ENCODE measurements at regions not wholly inside any gene's neighbourhood (a gene's known extent, or its start where the extent isn't known, plus 50 kb on each side); places are given as distances from the start of the nearest gene placed in this dataset.
A peak's percentile ranks its signal among the peaks of the same experiment; 100 is the strongest.
"Not testable (repeated sequence)": the region's sequence is repeated elsewhere in the genome, so short reads cannot be mapped to it uniquely, and the experiment has no call there.

- DNase-seq (ENCODE audit: low spot score in 2 of 2) (no peak), FAIRE-seq (no peak)
Observed at GRCh38 chr11:22006901-22007300, 186.0 kb upstream of the ANO5 start.

GRCh38 chr11:22031791-22032190 is 161.1 kb upstream of the ANO5 start:
- DNase-seq (ENCODE audit: low spot score in 2 of 2) (no peak), FAIRE-seq (no peak)

GRCh38 chr11:22037505-22037904 is 155.4 kb upstream of the ANO5 start:
- DNase-seq (ENCODE audit: low spot score in 2 of 2): no peak
- FAIRE-seq: no peak

DNA sequence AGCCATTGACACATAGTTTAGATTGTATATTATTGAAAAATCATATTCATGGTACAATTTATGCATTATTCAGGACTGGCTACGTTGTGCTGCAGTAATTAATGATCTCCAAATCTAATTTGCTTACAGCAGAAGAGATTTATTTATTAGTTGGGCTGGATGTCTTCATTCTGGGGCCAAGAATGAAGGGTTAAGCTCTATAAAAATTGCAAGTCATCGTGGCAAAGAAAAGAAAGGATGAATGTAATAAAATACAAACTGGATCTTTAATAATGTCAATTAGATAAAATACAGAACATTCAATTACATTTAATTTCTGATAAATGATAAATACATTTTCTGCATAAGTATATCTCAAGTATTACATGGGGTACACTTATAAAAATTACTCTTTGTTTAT is 151.8 kb upstream of the ANO5 start:
- no peak for FAIRE-seq
- DNase-seq (ENCODE audit: low spot score in 2 of 2): no peak

- DNase-seq (ENCODE audit: low spot score in 2 of 2) (no peak), FAIRE-seq (no peak)
Observed at GRCh38 chr11:22042081-22042480, 150.8 kb upstream of the ANO5 start.

DNA sequence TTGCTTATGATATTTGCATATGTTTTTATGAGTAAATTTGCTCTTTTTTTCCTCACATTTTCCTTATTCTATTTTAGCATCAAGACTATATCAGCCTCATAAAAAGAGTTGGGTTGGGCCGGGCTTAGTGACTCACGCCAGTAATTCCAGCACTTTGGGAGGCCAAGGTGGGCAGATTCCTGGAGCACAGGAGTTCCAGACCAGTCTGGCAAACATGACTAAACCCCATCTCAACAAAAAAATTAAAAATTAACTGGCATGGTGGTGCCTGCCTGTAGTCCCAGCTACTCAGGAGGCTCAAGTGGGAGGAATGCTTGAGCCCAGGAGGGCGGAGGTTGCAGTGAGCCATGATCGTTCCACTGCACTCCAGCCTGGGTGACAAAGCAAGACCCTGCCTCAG is 148.8 kb upstream of the ANO5 start:
- no peak for FAIRE-seq
- no peak for DNase-seq (ENCODE audit: low spot score in 2 of 2)

- FAIRE-seq: no peak
Observed at GRCh38 chr11:22049276-22049675, 143.6 kb upstream of the ANO5 start.

DNA sequence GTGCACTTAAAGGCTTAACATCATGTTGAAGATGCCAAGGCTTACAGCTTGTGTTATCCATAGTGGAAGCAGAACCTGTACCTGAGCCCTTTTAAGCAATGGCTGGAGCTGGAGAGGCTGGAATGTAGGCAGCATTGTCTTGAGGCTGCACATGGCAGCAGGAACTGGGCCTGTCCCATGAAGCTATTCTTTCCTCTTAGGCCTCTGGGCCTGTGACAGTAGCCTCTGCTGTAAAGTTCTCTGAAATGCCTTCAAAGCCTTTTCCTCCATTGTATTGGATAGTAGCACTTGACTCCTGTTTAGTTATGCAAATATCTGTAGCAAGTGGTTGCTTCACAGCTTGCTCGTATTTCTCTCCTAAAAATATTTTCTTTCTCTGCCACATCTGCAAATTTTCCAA is 127.4 kb upstream of the ANO5 start:
- FAIRE-seq (no peak), DNase-seq (ENCODE audit: low spot score in 2 of 2) (no peak)

More at GRCh38 chr11:22049276-22049675, 143.6 kb upstream of the ANO5 start:
- no peak for DNase-seq (ENCODE audit: low spot score in 2 of 2)

GRCh38 chr11:22069844-22070243 is 123.0 kb upstream of the ANO5 start:
- DNase-seq (ENCODE audit: low spot score in 2 of 2): no peak
- FAIRE-seq: no peak

GRCh38 chr11:22076271-22076930 is 116.5 kb upstream of the ANO5 start:
- no peak for DNase-seq (ENCODE audit: low spot score in 2 of 2)
- FAIRE-seq: no peak

- no peak for FAIRE-seq
- no peak for DNase-seq (ENCODE audit: low spot score in 2 of 2)
Observed at GRCh38 chr11:22078063-22078462, 114.8 kb upstream of the ANO5 start.

- DNase-seq (ENCODE audit: low spot score in 2 of 2): no peak
- no peak for FAIRE-seq
Observed at GRCh38 chr11:22079133-22079872, 113.6 kb upstream of the ANO5 start.

GRCh38 chr11:22082178-22082577 is 110.7 kb upstream of the ANO5 start:
- FAIRE-seq: no peak
- no peak for DNase-seq (ENCODE audit: low spot score in 2 of 2)

DNA sequence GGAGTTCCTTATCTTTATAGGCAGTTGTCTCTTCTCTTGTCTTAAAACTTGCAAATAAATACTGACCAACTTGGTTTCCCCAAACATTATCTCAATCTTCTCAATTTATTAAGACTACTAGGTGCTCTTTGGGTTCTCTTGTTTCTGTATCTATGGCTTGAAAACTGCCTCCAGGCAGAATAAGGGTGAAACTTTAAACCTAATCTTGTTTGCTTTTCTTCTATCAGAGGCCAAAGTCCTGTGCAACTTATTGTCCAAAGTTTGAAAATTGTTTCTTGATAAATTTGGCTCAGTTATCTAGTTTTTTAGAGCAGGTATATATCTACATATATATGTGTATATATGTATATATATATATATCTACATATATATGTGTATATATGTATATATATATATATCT is 110.1 kb upstream of the ANO5 start:
- DNase-seq (ENCODE audit: low spot score in 2 of 2) (no peak), FAIRE-seq (no peak)

DNA sequence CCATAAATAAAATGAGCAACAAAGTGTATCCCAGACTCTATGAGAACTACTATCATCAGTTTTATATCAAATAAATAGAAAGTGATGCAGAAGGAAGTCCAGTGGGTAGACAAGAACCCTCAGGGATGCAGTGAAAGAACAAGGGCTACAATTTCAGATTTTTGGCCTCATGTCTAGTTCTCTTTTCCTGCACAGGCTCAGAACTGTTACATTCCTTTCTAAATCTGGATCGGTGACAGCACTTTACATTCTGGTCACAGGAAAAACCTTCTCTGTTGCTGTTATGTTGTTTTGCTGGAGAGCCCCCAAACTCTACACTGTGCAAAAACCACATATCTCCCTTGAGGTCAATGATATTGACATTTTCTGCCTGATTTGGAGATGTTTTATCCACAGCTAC is 108.8 kb upstream of the ANO5 start:
- FAIRE-seq: no peak
- DNase-seq (ENCODE audit: low spot score in 2 of 2): no peak

DNA sequence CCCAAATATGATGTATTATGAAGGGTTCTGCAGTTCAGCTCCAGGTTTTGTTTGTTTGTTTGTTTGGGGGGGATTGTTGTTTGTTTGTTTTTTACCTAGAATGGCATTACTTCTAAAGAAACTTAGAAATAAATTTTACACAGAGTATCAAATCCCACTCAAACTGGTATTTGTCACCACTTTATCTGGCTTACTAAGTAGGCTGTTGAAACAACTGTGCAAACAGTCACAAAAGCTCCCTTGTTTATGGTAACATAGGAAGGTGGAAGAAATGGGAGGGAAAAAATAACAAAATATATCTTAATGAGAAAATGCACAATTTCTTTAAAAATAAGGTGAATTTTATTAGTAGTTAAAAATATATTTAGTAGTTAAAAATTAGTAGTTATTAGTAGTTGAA is 108.3 kb upstream of the ANO5 start:
- no peak for FAIRE-seq

DNA sequence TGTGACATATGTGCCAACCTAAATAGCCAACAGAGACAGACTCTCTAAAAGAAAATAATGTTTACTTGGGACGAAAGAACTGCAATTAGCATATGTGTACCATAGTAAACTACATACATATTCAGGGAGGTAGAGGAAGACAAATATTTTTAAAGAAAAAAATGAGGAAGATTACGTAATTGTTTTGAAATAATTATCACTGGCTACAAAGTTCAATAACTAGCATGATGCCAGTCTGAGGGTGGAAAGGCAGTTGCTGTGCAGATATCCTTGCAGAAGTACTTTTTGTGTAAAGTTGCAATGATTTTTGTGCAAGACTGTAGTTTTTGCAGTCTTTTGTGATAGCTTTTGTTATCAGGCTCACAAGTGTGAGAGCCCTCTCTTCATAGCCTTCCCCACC is 103.3 kb upstream of the ANO5 start:
- FAIRE-seq (no peak), DNase-seq (ENCODE audit: low spot score in 2 of 2) (no peak)

More for the DNA sequence above, 108.3 kb upstream of the ANO5 start:
- DNase-seq (ENCODE audit: low spot score in 2 of 2): no peak

DNA sequence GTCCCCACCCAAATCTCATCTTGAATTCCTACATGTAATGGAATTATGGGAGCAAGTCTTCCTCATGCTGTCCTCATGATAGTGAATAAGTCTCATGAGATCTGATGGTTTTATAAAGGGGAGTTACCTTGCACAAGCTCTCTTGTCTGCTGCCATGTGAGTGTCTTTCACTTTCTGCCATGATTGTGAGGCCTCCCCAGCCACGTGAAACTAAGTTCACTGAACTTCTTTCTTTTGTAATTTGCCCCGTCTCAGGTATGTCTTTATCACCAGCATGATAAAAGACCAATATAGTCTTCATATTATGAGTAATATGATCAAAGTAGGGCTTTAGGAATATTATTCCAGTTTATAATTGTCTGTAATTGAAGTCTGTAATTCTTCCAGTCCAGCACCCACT is 86.3 kb upstream of the ANO5 start:
- FAIRE-seq: no peak
- DNase-seq (ENCODE audit: low spot score in 2 of 2): no peak

- FAIRE-seq: no peak
Observed at GRCh38 chr11:22115470-22116029, 77.3 kb upstream of the ANO5 start.

DNA sequence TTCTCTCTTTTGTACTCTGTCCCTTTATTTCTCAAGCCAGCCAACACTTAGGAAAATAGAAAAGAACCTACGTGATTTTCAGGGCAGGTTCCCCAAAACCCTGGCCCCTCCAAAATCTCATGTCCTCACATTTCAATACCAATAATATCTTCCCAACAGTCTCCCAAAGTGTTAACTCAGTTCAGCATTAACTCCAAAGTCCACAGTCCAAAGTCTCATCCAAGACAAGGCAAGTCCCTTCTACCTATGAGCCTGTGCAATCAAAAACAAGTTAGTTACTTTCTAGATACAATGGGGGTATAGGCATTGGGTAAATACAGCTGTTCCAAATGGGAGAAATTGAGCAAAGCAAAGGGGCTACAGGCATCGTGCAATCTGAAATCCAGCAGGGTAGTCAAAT is 64.9 kb upstream of the ANO5 start:
- not testable (repeated sequence) for FAIRE-seq; DNase-seq (ENCODE audit: low spot score in 2 of 2)

More at GRCh38 chr11:22115470-22116029, 77.3 kb upstream of the ANO5 start:
- no peak for DNase-seq (ENCODE audit: low spot score in 2 of 2)

DNA sequence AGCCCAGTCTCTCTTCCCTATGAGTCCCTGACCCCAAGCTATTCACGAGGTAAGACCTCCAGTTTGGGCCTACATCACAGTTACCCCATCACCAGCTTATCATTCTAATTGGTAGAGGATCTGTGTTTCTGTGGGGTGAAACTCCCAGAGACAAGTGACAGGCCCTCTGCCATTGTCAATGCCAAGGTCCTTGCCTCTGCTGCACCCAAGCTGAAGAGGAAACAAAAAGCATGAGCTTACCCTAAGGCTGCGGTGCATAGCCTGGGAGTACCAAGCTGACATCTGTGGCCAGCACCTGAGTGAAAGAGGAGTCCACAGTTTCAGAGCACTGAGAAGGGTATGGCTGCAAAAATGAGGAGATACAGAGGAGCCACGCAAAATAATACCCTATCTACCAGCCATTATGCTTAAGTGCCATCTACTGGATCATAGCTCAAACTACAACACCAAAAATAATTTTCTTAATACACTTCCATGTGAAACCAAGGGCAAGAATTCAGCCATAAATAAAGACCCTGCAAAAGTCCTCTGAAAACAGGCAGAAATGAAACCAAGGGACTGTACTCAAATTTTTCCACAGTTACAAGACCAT is 62.3 kb upstream of the ANO5 start:
- peak in 1 of 2 donors; percentile 6 for DNase-seq (ENCODE audit: low spot score in 2 of 2)

More for the DNA sequence above, 62.3 kb upstream of the ANO5 start:
- no peak for FAIRE-seq
